ENCODE measurements at regions not wholly inside any gene's neighbourhood (a gene's known extent, or its start where the extent isn't known, plus 50 kb on each side); places are given as distances from the start of the nearest gene placed in this dataset.
A peak's percentile ranks its signal among the peaks of the same experiment; 100 is the strongest.
"Not testable (repeated sequence)": the region's sequence is repeated elsewhere in the genome, so short reads cannot be mapped to it uniquely, and the experiment has no call there.

DNA sequence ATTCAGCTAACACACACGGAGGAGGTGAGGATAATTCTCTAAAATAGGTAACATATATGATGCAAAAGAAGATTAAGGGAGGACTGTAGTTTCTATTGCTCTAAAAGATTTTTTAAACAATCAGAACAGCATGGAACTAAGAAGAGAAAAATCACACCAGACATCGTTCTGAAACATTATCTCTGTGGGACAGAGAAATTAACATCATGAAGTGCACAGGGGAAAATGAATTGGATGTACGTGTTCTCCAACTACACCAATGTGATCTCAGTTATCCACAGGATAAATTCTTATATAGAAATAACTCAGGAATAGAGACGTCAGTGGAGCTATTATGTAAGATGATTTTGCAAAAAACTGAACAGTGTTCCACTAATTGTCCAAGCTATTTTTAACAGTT, 614.1 kb upstream of the HS3ST1 start:
- TF ChIP-seq, protein P1, sequence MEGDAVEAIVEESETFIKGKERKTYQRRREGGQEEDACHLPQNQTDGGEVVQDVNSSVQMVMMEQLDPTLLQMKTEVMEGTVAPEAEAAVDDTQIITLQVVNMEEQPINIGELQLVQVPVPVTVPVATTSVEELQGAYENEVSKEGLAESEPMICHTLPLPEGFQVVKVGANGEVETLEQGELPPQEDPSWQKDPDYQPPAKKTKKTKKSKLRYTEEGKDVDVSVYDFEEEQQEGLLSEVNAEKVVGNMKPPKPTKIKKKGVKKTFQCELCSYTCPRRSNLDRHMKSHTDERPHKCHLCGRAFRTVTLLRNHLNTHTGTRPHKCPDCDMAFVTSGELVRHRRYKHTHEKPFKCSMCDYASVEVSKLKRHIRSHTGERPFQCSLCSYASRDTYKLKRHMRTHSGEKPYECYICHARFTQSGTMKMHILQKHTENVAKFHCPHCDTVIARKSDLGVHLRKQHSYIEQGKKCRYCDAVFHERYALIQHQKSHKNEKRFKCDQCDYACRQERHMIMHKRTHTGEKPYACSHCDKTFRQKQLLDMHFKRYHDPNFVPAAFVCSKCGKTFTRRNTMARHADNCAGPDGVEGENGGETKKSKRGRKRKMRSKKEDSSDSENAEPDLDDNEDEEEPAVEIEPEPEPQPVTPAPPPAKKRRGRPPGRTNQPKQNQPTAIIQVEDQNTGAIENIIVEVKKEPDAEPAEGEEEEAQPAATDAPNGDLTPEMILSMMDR (IDR thresholded peaks at IDR 0.05; ENCODE audit: low read depth, low read length): no peak
- no peak overlapping the region for H3K4me3 ChIP-seq (replicated peaks in 1 of 2; ENCODE audit: low read depth in 2 of 2, low read length in 2 of 2)
- DNase-seq (ENCODE audit: low read depth in 2 of 2): no peak

- DNase-seq (ENCODE audit: low read depth in 2 of 2): peak; percentile 7 to 31
- TF ChIP-seq, protein P1 (IDR thresholded peaks at IDR 0.05; ENCODE audit: low read depth, low read length): no peak
These were observed 613.1 kb upstream of the HS3ST1 start for GRCh38 chr4:12041828-12042227.

GRCh38 chr4:12036450-12036849, 607.8 kb upstream of the HS3ST1 start:
- no peak overlapping the region for H3K4me3 ChIP-seq (replicated peaks in 1 of 2; ENCODE audit: low read depth in 2 of 2, low read length in 2 of 2)
- DNase-seq (ENCODE audit: low read depth in 2 of 2): peak; percentile 28 to 46
- TF ChIP-seq, protein P1 (IDR thresholded peaks at IDR 0.05; ENCODE audit: low read depth, low read length): no peak

More at GRCh38 chr4:12041828-12042227, 613.1 kb upstream of the HS3ST1 start:
- H3K4me3 ChIP-seq (replicated peaks in 1 of 2; ENCODE audit: low read depth in 2 of 2, low read length in 2 of 2): no peak overlapping the region

DNA sequence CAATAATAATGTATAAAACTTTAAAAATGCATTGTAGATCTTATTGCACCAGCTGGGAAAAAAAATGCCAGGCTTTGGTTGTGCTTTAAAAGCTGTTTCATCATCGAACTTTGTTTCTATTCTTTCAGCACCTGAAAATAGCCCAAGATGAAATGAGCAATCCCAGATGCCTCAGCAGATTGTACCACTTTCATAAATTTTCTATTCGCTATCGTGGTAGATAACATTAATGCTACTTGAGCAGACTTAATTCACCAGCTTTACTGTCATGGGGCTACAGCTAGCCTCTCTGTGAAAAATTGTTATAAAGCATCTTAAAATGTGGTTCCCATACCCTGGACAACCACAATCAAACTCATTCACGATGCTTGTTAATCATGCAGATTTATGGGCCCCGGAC, 599.6 kb upstream of the HS3ST1 start:
- H3K4me3 ChIP-seq (replicated peaks in 1 of 2; ENCODE audit: low read depth in 2 of 2, low read length in 2 of 2): no peak overlapping the region
- TF ChIP-seq, protein P1 (IDR thresholded peaks at IDR 0.05; ENCODE audit: low read depth, low read length): no peak
- no peak for DNase-seq (ENCODE audit: low read depth in 2 of 2)

DNA sequence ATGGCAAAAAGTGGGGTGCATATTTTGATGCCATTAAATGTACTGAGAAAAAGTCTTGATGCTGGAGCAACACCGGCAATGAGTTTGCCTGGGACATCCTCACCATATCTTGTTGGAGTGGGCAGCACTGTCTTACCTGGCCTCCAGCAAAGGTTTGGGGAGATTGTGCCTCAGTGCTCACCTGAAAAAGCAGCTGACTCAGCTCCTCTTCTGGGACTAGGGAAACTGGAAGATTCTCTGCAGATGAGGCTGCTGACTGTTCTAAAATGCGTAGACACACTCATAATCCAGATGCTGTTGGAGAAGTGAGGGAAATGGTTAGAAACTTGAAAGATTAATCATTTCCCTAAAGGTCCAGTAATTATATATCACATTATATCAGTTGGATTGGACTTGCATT, 593.7 kb upstream of the HS3ST1 start:
- no peak for DNase-seq (ENCODE audit: low read depth in 2 of 2)
- no peak overlapping the region for H3K4me3 ChIP-seq (replicated peaks in 1 of 2; ENCODE audit: low read depth in 2 of 2, low read length in 2 of 2)
- TF ChIP-seq, protein P1 (IDR thresholded peaks at IDR 0.05; ENCODE audit: low read depth, low read length): no peak

DNA sequence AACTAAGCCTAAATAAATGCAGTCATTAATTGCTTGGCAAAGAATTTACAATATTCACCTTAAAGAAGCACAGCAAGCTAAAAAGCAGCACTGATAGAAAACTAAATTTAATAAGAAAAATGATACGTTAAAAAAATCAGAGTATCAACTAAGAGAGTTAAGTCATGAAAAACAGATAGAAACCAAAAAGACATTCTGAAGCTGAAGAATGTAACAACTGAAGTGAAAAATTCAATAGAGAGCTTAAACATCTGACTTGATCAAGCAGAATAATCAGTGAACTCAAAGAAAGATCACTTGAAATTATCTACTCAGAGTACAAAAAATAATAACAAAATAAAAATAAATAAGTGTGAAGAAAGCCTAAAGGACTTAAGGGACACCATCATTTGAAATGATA, 588.0 kb upstream of the HS3ST1 start:
- DNase-seq (ENCODE audit: low read depth in 2 of 2): no peak
- H3K4me3 ChIP-seq (replicated peaks in 1 of 2; ENCODE audit: low read depth in 2 of 2, low read length in 2 of 2): no peak overlapping the region
- TF ChIP-seq, protein P1 (IDR thresholded peaks at IDR 0.05; ENCODE audit: low read depth, low read length): no peak

DNA sequence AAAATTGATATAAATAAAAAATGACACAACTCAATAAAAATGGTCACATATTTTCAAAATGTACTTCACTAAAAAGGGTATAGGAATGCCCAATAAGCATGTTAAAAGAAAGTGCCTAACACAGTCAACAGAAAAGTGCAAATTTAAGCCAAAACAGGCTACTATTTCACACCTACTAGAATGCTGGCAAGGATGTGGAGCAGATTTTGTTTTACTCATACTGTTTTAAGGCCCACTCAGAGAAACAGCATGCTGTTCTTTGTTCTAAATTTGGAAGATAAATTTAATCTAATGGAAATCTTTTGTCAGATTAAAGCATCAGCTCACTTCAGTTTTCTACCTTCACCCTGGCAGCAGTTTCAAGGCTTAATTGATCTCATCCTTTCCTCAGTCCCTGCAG, 576.8 kb upstream of the HS3ST1 start:
- TF ChIP-seq, protein P1 (IDR thresholded peaks at IDR 0.05; ENCODE audit: low read depth, low read length): no peak
- no peak for DNase-seq (ENCODE audit: low read depth in 2 of 2)
- H3K4me3 ChIP-seq (replicated peaks in 1 of 2; ENCODE audit: low read depth in 2 of 2, low read length in 2 of 2): no peak overlapping the region

- not testable (repeated sequence) for H3K4me3 ChIP-seq (replicated peaks in 1 of 2; ENCODE audit: low read depth in 2 of 2, low read length in 2 of 2); DNase-seq (ENCODE audit: low read depth in 2 of 2)
These were observed 567.9 kb upstream of the HS3ST1 start for GRCh38 chr4:11996581-11996980.

Data from cardiac fibroblast (primary cell).